HG03060 (cell line): ENCODE measurements at regions not wholly inside any gene's neighbourhood (a gene's known extent, or its start where the extent isn't known, plus 50 kb on each side); places are given as distances from the start of the nearest gene placed in this dataset.
"Not testable (repeated sequence)": the region's sequence is repeated elsewhere in the genome, so short reads cannot be mapped to it uniquely, and the experiment has no call there.

Source experiments
- ATAC-seq: cut with Tn5 transposase; IDR thresholded peaks from one replicate; pipeline ENCODE4 v1.9.1; 2021; ENCODE audit warnings: low read depth, moderate number of reproducible peaks; ENCODE audit not compliant: unreplicated experiment

- ATAC-seq = no peak
Observed at GRCh38 chr6:97778290-97779038, 495.4 kb upstream of the MMS22L start.

- ATAC-seq = not testable (repeated sequence)
Observed at GRCh38 chr6:97779039-97779766, 496.2 kb upstream of the MMS22L start.

- ATAC-seq = no peak
Observed at GRCh38 chr6:97790926-97791590, 508.0 kb upstream of the MMS22L start.

- no peak for ATAC-seq
Observed at GRCh38 chr6:97805596-97805995, 522.6 kb upstream of the MMS22L start.

- no peak for ATAC-seq
Observed at GRCh38 chr6:97812940-97813339, 529.9 kb upstream of the MMS22L start.

GRCh38 chr6:97813889-97814567 lies 531.0 kb upstream of the MMS22L start:
- no peak for ATAC-seq

GRCh38 chr6:97815301-97815812 lies 532.3 kb upstream of the MMS22L start:
- no peak for ATAC-seq

GRCh38 chr6:97816526-97816925 lies 533.5 kb upstream of the MMS22L start:
- no peak for ATAC-seq

- ATAC-seq = no peak
Observed at GRCh38 chr6:97819710-97820109, 536.7 kb upstream of the MMS22L start.

GRCh38 chr6:97820400-97820799 lies 537.4 kb upstream of the MMS22L start:
- no peak for ATAC-seq

GRCh38 chr6:97822632-97823031 lies 539.6 kb upstream of the MMS22L start:
- ATAC-seq = no peak

- ATAC-seq = no peak
Observed at GRCh38 chr6:97841763-97842162, 558.7 kb upstream of the MMS22L start.

- no peak for ATAC-seq
Observed at GRCh38 chr6:97842521-97842920, 559.5 kb upstream of the MMS22L start.

- no peak for ATAC-seq
Observed at GRCh38 chr6:97849390-97849789, 566.4 kb upstream of the MMS22L start.

GRCh38 chr6:97850458-97851212 lies 567.6 kb upstream of the MMS22L start:
- ATAC-seq = no peak

- no peak for ATAC-seq
Observed at GRCh38 chr6:97863697-97864096, 580.7 kb upstream of the MMS22L start.

- ATAC-seq = no peak
Observed at GRCh38 chr6:97864366-97864765, 581.4 kb upstream of the MMS22L start.

- no peak for ATAC-seq
Observed at GRCh38 chr6:97864826-97865225, 581.8 kb upstream of the MMS22L start.

GRCh38 chr6:97865612-97866011 lies 582.6 kb upstream of the MMS22L start:
- no peak for ATAC-seq

- ATAC-seq = no peak
Observed at GRCh38 chr6:97866616-97867015, 583.6 kb upstream of the MMS22L start.
